HG02870 (cell line): ENCODE measurements at regions not wholly inside any gene's neighbourhood (a gene's known extent, or its start where the extent isn't known, plus 50 kb on each side); places are given as distances from the start of the nearest gene placed in this dataset.

Experiments used
- ATAC-seq: cut with Tn5 transposase; IDR thresholded peaks from one replicate; pipeline ENCODE4 v1.9.1; 2021; ENCODE audit warnings: mild to moderate bottlenecking, moderate library complexity; ENCODE audit not compliant: unreplicated experiment

- ATAC-seq = no peak
Measured at GRCh38 chr11:27907530-27907929, 200.4 kb downstream of the KIF18A start.

GRCh38 chr11:27907091-27907490 lies 200.9 kb downstream of the KIF18A start:
- no peak for ATAC-seq

- no peak for ATAC-seq
Measured at GRCh38 chr11:27904358-27905055, 203.4 kb downstream of the KIF18A start.

- ATAC-seq = no peak
Measured at GRCh38 chr11:27902981-27903624, 202.8 kb upstream of the BDNF start.

GRCh38 chr11:27898166-27898565 lies 197.9 kb upstream of the BDNF start:
- ATAC-seq = no peak

GRCh38 chr11:27896096-27896495 lies 195.8 kb upstream of the BDNF start:
- ATAC-seq = no peak

GRCh38 chr11:27894552-27894951 lies 194.3 kb upstream of the BDNF start:
- ATAC-seq = no peak

GRCh38 chr11:27886857-27887256 lies 186.6 kb upstream of the BDNF start:
- ATAC-seq = no peak

GRCh38 chr11:27882066-27882697 lies 181.9 kb upstream of the BDNF start:
- ATAC-seq = peak; percentile 62

GRCh38 chr11:27875831-27876775 lies 175.8 kb upstream of the BDNF start:
- ATAC-seq = no peak

GRCh38 chr11:27874998-27875830 lies 175.0 kb upstream of the BDNF start:
- no peak for ATAC-seq

GRCh38 chr11:27873664-27874063 lies 173.4 kb upstream of the BDNF start:
- ATAC-seq = no peak

- no peak for ATAC-seq
Measured at GRCh38 chr11:27871056-27871455, 170.8 kb upstream of the BDNF start.

GRCh38 chr11:27869701-27870100 lies 169.4 kb upstream of the BDNF start:
- ATAC-seq = no peak

- ATAC-seq = no peak
Measured at GRCh38 chr11:27868709-27869108, 168.5 kb upstream of the BDNF start.

- ATAC-seq = no peak
Measured at GRCh38 chr11:27868226-27868625, 168.0 kb upstream of the BDNF start.

- no peak for ATAC-seq
Measured at GRCh38 chr11:27865105-27865504, 164.8 kb upstream of the BDNF start.

- ATAC-seq = no peak
Measured at GRCh38 chr11:27864611-27865010, 164.4 kb upstream of the BDNF start.

GRCh38 chr11:27864091-27864491 lies 163.8 kb upstream of the BDNF start:
- no peak for ATAC-seq

- no peak for ATAC-seq
Measured at GRCh38 chr11:27863637-27864036, 163.4 kb upstream of the BDNF start.
